ENCODE measurements at regions not wholly inside any gene's neighbourhood (a gene's known extent, or its start where the extent isn't known, plus 50 kb on each side); places are given as distances from the start of the nearest gene placed in this dataset.

DNA sequence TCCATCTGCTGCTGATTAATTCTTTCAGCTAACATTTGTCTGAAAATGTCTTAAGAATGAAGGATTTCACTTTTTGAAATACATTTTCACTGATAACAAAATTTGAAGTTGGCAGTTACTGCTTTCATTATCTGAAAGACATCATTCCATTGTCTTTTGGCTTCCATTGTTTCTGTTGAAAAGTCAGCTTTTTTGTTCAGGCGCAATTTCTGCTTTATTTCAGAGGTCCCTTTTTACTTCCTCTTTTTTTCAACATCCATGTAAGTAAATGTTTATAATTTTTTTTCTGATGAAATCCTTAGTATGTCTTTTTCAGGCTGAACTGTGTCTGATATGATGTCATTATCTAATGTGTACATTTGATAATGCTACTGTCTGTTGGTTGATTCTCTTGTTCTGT is 184.2 kb downstream of the RND3 start:
- no peaks in the 10 kb centered on the region for H3K4me1 ChIP-seq (ENCODE audit: low read depth)
- H3K36me3 ChIP-seq, result no peaks in the 10 kb centered on the region
- TF ChIP-seq, protein P1, sequence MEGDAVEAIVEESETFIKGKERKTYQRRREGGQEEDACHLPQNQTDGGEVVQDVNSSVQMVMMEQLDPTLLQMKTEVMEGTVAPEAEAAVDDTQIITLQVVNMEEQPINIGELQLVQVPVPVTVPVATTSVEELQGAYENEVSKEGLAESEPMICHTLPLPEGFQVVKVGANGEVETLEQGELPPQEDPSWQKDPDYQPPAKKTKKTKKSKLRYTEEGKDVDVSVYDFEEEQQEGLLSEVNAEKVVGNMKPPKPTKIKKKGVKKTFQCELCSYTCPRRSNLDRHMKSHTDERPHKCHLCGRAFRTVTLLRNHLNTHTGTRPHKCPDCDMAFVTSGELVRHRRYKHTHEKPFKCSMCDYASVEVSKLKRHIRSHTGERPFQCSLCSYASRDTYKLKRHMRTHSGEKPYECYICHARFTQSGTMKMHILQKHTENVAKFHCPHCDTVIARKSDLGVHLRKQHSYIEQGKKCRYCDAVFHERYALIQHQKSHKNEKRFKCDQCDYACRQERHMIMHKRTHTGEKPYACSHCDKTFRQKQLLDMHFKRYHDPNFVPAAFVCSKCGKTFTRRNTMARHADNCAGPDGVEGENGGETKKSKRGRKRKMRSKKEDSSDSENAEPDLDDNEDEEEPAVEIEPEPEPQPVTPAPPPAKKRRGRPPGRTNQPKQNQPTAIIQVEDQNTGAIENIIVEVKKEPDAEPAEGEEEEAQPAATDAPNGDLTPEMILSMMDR (IDR thresholded peaks at IDR 0.05; ENCODE audit: low read depth, low read length), result no peak
- no peaks in the 10 kb centered on the region for H3K9me3 ChIP-seq (ENCODE audit: low read depth)
- H3K27me3 ChIP-seq, result no peaks in the 10 kb centered on the region
- no peak overlapping the region for H3K27ac ChIP-seq
- no peak overlapping the region for H3K4me3 ChIP-seq
- DNase-seq (ENCODE audit: low read depth in 1 of 2, low spot score in 1 of 2), result peak in 1 of 2 donors; percentile 15

DNA sequence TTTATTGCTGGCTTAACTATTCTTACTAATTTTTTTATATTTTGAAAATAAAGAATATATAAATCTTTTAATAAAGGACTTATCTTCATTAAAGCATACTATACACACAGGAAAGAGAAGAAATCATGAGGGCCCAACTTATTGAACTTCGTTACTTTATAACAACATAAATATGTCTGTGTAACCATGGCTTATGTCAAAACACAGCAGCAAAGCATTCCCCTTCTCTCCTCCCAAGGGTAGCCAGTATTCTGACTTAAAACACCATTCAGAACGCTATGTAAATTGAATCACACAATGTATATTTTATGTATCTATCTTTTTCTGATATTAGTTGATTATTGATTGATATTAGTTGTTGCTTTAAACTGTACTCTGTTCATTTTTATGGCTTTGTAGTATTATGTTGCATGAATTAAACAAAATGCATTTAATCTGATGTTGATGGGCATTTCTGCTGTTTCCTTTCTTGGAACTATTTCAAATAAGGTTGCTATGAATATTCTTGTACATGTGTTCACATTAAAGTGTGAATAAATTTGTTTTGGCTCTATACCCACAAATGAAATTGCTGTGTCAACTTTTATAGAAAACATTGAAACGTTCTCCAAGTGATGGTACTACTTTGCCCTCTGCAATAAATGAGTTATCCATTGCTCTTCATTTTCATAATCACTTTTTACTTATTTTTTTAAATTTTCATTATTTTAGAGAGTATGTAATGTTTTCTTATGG is 188.7 kb downstream of the RND3 start:
- H3K27me3 ChIP-seq, result no peaks in the 10 kb centered on the region
- no peak overlapping the region for H3K27ac ChIP-seq
- H3K4me1 ChIP-seq (ENCODE audit: low read depth), result no peaks in the 10 kb centered on the region
- H3K36me3 ChIP-seq, result no peaks in the 10 kb centered on the region
- DNase-seq (ENCODE audit: low read depth in 1 of 2, low spot score in 1 of 2), result no peak
- no peaks in the 10 kb centered on the region for H3K9me3 ChIP-seq (ENCODE audit: low read depth)
- H3K4me3 ChIP-seq, result no peak overlapping the region
- TF ChIP-seq, protein P1 (IDR thresholded peaks at IDR 0.05; ENCODE audit: low read depth, low read length), result no peak

DNA sequence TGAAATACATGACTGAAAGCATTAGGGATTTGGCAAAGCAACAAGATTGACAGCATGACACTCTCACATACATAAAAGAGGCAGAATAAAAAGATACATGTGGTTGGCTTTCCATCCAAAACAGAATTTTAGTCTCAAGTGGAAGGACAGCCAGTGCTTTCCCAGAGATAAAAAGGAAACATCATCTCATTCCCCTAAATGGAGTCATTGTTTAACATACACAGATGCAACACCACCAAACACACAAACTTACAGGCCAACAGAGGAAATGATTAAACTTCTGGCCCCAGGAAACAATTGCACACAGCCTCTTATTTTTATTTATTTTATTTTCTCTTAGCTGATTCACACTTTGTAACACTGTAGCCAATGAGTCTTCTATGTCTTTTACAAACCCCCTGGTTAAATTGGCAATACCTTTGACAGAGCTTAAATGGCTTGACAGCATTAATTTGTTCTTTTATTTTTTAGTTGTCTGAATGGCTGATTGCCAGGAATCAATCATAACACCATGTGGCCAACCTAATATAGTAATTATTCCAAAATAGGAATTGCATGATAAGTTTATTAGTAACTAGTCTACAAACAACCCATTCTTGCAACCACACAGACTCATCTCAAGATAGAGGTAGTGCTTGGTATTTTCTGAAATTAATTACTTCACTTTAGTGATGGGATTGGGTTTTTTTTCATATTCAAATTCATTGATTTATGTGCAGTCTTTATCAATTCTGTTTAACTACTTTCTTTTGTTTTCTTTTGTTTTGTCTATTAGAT is 190.5 kb downstream of the RND3 start:
- H3K9me3 ChIP-seq (ENCODE audit: low read depth), result no peaks in the 10 kb centered on the region
- TF ChIP-seq, protein P1 (IDR thresholded peaks at IDR 0.05; ENCODE audit: low read depth, low read length), result no peak
- no peak overlapping the region for H3K4me3 ChIP-seq
- H3K4me1 ChIP-seq (ENCODE audit: low read depth), result no peaks in the 10 kb centered on the region
- no peak overlapping the region for H3K27ac ChIP-seq
- no peaks in the 10 kb centered on the region for H3K36me3 ChIP-seq
- no peaks in the 10 kb centered on the region for H3K27me3 ChIP-seq
- peak in 1 of 2 donors; percentile 67 for DNase-seq (ENCODE audit: low read depth in 1 of 2, low spot score in 1 of 2)

DNA sequence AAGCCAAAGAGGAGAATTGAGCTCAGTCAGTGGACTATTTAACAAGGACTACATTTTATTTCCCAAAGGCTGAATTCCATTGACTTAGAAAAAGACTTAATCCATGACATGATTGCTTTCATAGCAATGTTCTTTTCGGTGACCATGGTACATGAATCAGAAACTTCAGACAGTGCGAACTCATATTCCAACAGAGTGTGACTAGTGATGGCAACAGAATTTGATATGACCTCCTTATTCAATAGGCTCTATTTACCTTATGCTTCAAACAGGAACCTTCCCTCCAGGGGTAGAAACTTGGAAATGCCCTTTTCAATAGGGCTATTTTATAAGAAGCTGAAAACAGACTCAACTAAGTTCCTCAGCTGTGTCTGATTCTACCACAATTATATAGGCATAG is 191.9 kb downstream of the RND3 start:
- Histone ChIP-seq H3K9me3 (ENCODE audit: low read depth) (no peaks in the 10 kb centered on the region), H3K27me3 (no peaks in the 10 kb centered on the region), H3K27ac (no peak overlapping the region), H3K36me3 (no peaks in the 10 kb centered on the region), H3K4me3 (no peak overlapping the region), H3K4me1 (ENCODE audit: low read depth) (no peaks in the 10 kb centered on the region)
- no peak for DNase-seq (ENCODE audit: low read depth in 1 of 2, low spot score in 1 of 2)
- TF ChIP-seq, protein P1 (IDR thresholded peaks at IDR 0.05; ENCODE audit: low read depth, low read length), result no peak

DNA sequence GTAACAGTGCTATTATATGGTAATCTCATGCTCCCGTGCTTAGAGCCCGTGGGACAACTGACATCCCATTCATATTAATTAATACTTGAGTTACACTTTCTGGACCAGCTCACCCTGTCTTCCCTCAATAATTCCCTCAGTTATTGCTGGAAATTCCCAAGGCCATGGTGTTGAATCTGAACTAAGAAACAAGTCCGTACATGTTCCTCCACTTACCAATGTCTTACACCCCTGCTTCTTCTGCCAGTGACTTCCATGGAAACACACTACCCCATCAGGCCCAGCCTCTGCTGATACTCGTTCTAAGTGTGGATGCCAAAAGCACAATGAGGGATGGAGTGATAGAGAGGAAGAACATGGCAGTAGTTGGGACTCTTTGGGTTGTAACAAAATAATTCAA is 193.7 kb downstream of the RND3 start:
- no peak overlapping the region for H3K27ac ChIP-seq
- no peaks in the 10 kb centered on the region for H3K9me3 ChIP-seq (ENCODE audit: low read depth)
- no peaks in the 10 kb centered on the region for H3K36me3 ChIP-seq
- no peaks in the 10 kb centered on the region for H3K27me3 ChIP-seq
- TF ChIP-seq, protein P1 (IDR thresholded peaks at IDR 0.05; ENCODE audit: low read depth, low read length), result no peak
- no peak overlapping the region for H3K4me3 ChIP-seq
- DNase-seq (ENCODE audit: low read depth in 1 of 2, low spot score in 1 of 2), result no peak
- H3K4me1 ChIP-seq (ENCODE audit: low read depth), result no peaks in the 10 kb centered on the region
